ENCODE measurements at regions not wholly inside any gene's neighbourhood (a gene's known extent, or its start where the extent isn't known, plus 50 kb on each side); places are given as distances from the start of the nearest gene placed in this dataset.

DNA sequence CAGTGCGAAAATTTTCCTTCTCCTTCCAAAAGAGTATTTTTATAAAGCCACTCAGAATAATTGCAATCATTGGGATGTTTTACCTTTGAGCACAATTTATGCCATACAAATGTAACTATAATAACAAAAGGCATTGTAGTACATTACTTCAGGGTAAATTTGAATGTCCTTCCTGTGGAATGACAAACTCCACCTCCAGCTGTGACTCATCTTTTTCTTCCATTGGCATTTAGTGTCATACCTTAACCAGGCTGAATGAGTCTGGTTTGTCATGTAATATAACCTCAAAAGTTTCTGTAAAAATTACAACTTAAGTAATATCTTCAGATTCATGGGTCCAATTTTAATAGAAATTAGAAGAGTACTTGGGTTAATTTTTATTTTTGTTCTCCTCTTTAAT, 93.3 kb downstream of the TMEM47 start:
- Histone ChIP-seq H3K27ac (ENCODE audit: low read length in 2 of 2) (no peak overlapping the region), H3K4me2 (replicated peaks; ENCODE audit: low read depth, low read length, poor library complexity, severe bottlenecking) (no peak overlapping the region), H3K36me3 (replicated peaks in 1 of 2; ENCODE audit: control extremely low read depth in 1 of 2, control insufficient read depth in 1 of 2, extremely low read depth in 1 of 2, insufficient read depth in 2 of 2, low read length in 1 of 2) (no peaks in the 10 kb centered on the region), H3K9ac (ENCODE audit: low read length) (no peak overlapping the region), H3K4me3 (ENCODE audit: control extremely low read depth in 1 of 5, extremely low read depth in 1 of 5, insufficient read depth in 1 of 5, low read depth in 2 of 5, low read length in 4 of 5) (no peak overlapping the region), H4K20me1 (ENCODE audit: control insufficient read depth, insufficient read depth, low read length, poor library complexity, severe bottlenecking) (no peaks in the 10 kb centered on the region), H3K4me1 (ENCODE audit: control insufficient read depth in 2 of 2, insufficient read depth in 2 of 2, low read length in 2 of 2) (no peaks in the 10 kb centered on the region), H3K9me3 (ENCODE audit: control extremely low read depth in 1 of 3, control insufficient read depth in 2 of 3, insufficient read depth in 1 of 3, low read length in 2 of 3) (no peaks in the 10 kb centered on the region), H3K27me3 (replicated peaks in 1 of 4; ENCODE audit: control extremely low read depth in 1 of 4, control insufficient read depth in 3 of 4, insufficient read depth in 4 of 4, low read length in 3 of 4) (no peaks in the 10 kb centered on the region), H2AFZ (ENCODE audit: insufficient read depth, low read depth, low read length, poor library complexity, severe bottlenecking) (no peak overlapping the region), H3K79me2 (ENCODE audit: control insufficient read depth, insufficient read depth, low read length) (no peaks in the 10 kb centered on the region)
- ATAC-seq (ENCODE audit: low read depth) (no peak), DNase-seq (no peak)
- WGBS (ENCODE audit: insufficient coverage): no CpG with 5 or more reads among the region's 1 CpG
- Mint-ChIP-seq H3K4me3 (no peak overlapping the region), H3K27ac (no peak overlapping the region), H3K9me3 (ENCODE audit: insufficient read depth) (no peaks in the 10 kb centered on the region), H3K27me3 (no peaks in the 10 kb centered on the region), H3K4me1 (no peaks in the 10 kb centered on the region)
- intact Hi-C loops (cut with micrococcal nuclease): no loop called here
- ChIA-PET CTCF (no interaction called here), POLR2A (no interaction called here)
- TF ChIP-seq EZH2 (IDR thresholded peaks at IDR 0.05; ENCODE audit: borderline replicate concordance, insufficient read depth, low read depth, low read length, poor library complexity, severe bottlenecking): no peak
- TF ChIP-seq CTCF (IDR thresholded peaks at IDR 0.05): no peak

DNA sequence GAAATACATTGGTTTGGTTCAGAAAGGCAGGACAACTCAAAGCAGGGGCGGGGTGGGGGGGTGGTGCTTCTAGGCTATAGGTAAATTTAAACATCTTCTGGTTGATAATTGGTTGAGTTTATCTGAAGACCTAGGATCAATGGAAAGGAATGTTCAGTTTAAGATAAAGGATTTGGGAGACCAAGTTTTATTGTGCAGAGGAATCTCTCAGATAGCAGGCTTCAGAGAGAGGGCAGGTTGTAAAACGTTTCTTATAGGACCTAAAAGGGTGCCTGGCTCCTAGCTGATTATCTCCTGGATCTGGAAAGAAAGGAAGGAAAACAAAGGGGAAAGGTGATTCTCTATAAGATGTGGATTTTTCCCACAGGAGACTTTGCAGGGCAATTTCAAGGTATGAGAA, 94.0 kb downstream of the TMEM47 start:
- H3K27me3 Mint-ChIP-seq: no peaks in the 10 kb centered on the region
- no peaks in the 10 kb centered on the region for H3K36me3 ChIP-seq (replicated peaks in 1 of 2; ENCODE audit: control extremely low read depth in 1 of 2, control insufficient read depth in 1 of 2, extremely low read depth in 1 of 2, insufficient read depth in 2 of 2, low read length in 1 of 2)
- no peaks in the 10 kb centered on the region for H3K79me2 ChIP-seq (ENCODE audit: control insufficient read depth, insufficient read depth, low read length)
- ChIA-PET CTCF (no interaction called here), POLR2A (no interaction called here)
- H3K27ac Mint-ChIP-seq: no peak overlapping the region
- no peaks in the 10 kb centered on the region for H3K9me3 Mint-ChIP-seq (ENCODE audit: insufficient read depth)
- H3K9me3 ChIP-seq (ENCODE audit: control extremely low read depth in 1 of 3, control insufficient read depth in 2 of 3, insufficient read depth in 1 of 3, low read length in 2 of 3): no peaks in the 10 kb centered on the region
- DNase-seq (no peak), ATAC-seq (ENCODE audit: low read depth) (no peak)
- H2AFZ ChIP-seq (ENCODE audit: insufficient read depth, low read depth, low read length, poor library complexity, severe bottlenecking): no peak overlapping the region
- no peaks in the 10 kb centered on the region for H3K4me1 Mint-ChIP-seq
- no peak overlapping the region for H3K4me3 Mint-ChIP-seq
- H3K9ac ChIP-seq (ENCODE audit: low read length): no peak overlapping the region
- no peaks in the 10 kb centered on the region for H4K20me1 ChIP-seq (ENCODE audit: control insufficient read depth, insufficient read depth, low read length, poor library complexity, severe bottlenecking)
- no peak overlapping the region for H3K4me3 ChIP-seq (ENCODE audit: control extremely low read depth in 1 of 5, extremely low read depth in 1 of 5, insufficient read depth in 1 of 5, low read depth in 2 of 5, low read length in 4 of 5)
- 40% methylated on average over 1 of the region's 2 CpGs for WGBS (ENCODE audit: insufficient coverage)
- H3K4me1 ChIP-seq (ENCODE audit: control insufficient read depth in 2 of 2, insufficient read depth in 2 of 2, low read length in 2 of 2): no peaks in the 10 kb centered on the region
- H3K4me2 ChIP-seq (replicated peaks; ENCODE audit: low read depth, low read length, poor library complexity, severe bottlenecking): no peak overlapping the region
- intact Hi-C loops (cut with micrococcal nuclease): no loop called here
- no peaks in the 10 kb centered on the region for H3K27me3 ChIP-seq (replicated peaks in 1 of 4; ENCODE audit: control extremely low read depth in 1 of 4, control insufficient read depth in 3 of 4, insufficient read depth in 4 of 4, low read length in 3 of 4)
- TF ChIP-seq EZH2 (IDR thresholded peaks at IDR 0.05; ENCODE audit: borderline replicate concordance, insufficient read depth, low read depth, low read length, poor library complexity, severe bottlenecking) (no peak), CTCF (IDR thresholded peaks at IDR 0.05) (no peak)
- H3K27ac ChIP-seq (ENCODE audit: low read length in 2 of 2): no peak overlapping the region
